PC-9 (cell line): ENCODE measurements at regions not wholly inside any gene's neighbourhood (a gene's known extent, or its start where the extent isn't known, plus 50 kb on each side); places are given as distances from the start of the nearest gene placed in this dataset.

Source experiments
- EZH2 ChIP-seq: fragments of 200-600 bp; sonication (generic); IDR thresholded peaks from 2 replicates; pipeline ENCODE4 v1.8.0; 2017; ENCODE audit warnings: antibody characterized with exemption, low read depth
- TF ChIP-seq, protein P1 (sequence below): fragments of 200-600 bp; sonication (generic); conservative IDR thresholded peaks from 2 replicates; pipeline ENCODE4 v1.6.1; 2017; ENCODE audit warnings: mixed run types, antibody characterized with exemption, mild to moderate bottlenecking, moderate library complexity

DNA sequence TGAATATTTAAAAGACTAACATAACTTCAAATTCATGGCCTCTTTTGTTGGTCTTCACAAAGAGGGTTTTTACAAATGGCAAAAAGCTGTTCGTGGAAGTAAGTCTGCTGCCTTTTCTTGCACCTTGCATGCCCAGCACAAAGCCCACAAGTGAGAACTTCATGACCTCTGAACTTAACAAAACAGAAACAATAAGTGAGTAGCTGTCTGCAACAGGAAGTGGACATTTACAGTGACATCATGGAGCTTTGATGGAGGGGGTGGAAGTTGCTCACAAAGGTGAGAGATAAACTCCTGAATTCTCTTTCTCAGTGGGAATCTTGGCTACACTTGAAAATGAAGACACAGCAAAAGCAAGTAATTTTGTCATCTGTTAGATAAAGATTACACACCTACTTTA, 303.3 kb upstream of the DEPDC1 start:
- no peak for TF ChIP-seq EZH2
- TF ChIP-seq, protein P1, sequence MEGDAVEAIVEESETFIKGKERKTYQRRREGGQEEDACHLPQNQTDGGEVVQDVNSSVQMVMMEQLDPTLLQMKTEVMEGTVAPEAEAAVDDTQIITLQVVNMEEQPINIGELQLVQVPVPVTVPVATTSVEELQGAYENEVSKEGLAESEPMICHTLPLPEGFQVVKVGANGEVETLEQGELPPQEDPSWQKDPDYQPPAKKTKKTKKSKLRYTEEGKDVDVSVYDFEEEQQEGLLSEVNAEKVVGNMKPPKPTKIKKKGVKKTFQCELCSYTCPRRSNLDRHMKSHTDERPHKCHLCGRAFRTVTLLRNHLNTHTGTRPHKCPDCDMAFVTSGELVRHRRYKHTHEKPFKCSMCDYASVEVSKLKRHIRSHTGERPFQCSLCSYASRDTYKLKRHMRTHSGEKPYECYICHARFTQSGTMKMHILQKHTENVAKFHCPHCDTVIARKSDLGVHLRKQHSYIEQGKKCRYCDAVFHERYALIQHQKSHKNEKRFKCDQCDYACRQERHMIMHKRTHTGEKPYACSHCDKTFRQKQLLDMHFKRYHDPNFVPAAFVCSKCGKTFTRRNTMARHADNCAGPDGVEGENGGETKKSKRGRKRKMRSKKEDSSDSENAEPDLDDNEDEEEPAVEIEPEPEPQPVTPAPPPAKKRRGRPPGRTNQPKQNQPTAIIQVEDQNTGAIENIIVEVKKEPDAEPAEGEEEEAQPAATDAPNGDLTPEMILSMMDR: no peak
